NCI-H82 treated with DMSO at 0.1 percent for 48 hours (cell line): ENCODE measurements at regions not wholly inside any gene's neighbourhood (a gene's known extent, or its start where the extent isn't known, plus 50 kb on each side); places are given as distances from the start of the nearest gene placed in this dataset.
"Not testable (repeated sequence)": the region's sequence is repeated elsewhere in the genome, so short reads cannot be mapped to it uniquely, and the experiment has no call there.

Experiments used
- DNase-seq: peaks from one replicate; lab custom pipeline; 2025; ENCODE audit not compliant: unreplicated experiment; lab: John Stamatoyannopoulos, UW

- no peak for DNase-seq
These were observed 150.1 kb upstream of the PDE7B start for GRCh38 chr6:135701426-135701825.

- DNase-seq: no peak
These were observed 148.5 kb upstream of the PDE7B start for GRCh38 chr6:135703007-135703406.

GRCh38 chr6:135703621-135704020, 147.9 kb upstream of the PDE7B start:
- no peak for DNase-seq

GRCh38 chr6:135707426-135707825, 144.1 kb upstream of the PDE7B start:
- DNase-seq: no peak

- DNase-seq: no peak
These were observed 141.5 kb upstream of the PDE7B start for GRCh38 chr6:135710042-135710441.

GRCh38 chr6:135722190-135722589, 129.3 kb upstream of the PDE7B start:
- DNase-seq: no peak

- DNase-seq: no peak
These were observed 128.8 kb upstream of the PDE7B start for GRCh38 chr6:135722679-135723078.

GRCh38 chr6:135728589-135728988, 122.9 kb upstream of the PDE7B start:
- no peak for DNase-seq

GRCh38 chr6:135731116-135731515, 120.4 kb upstream of the PDE7B start:
- DNase-seq: no peak

- not testable (repeated sequence) for DNase-seq
These were observed 115.2 kb upstream of the PDE7B start for GRCh38 chr6:135736351-135736750.

- no peak for DNase-seq
These were observed 112.9 kb upstream of the PDE7B start for GRCh38 chr6:135738636-135739035.

GRCh38 chr6:135739288-135739687, 112.2 kb upstream of the PDE7B start:
- DNase-seq: no peak

- DNase-seq: no peak
These were observed 110.9 kb upstream of the PDE7B start for GRCh38 chr6:135740580-135740979.

- no peak for DNase-seq
These were observed 108.0 kb upstream of the PDE7B start for GRCh38 chr6:135743476-135743875.

- DNase-seq: no peak
These were observed 103.3 kb upstream of the PDE7B start for GRCh38 chr6:135748189-135748588.

GRCh38 chr6:135750081-135750480, 101.4 kb upstream of the PDE7B start:
- DNase-seq: no peak

GRCh38 chr6:135753196-135753595, 98.3 kb upstream of the PDE7B start:
- no peak for DNase-seq

- no peak for DNase-seq
These were observed 91.7 kb upstream of the PDE7B start for GRCh38 chr6:135759831-135760230.

- DNase-seq: no peak
These were observed 77.5 kb upstream of the PDE7B start for GRCh38 chr6:135774006-135774405.

- no peak for DNase-seq
These were observed 72.3 kb upstream of the PDE7B start for GRCh38 chr6:135779213-135779612.

- no peak for DNase-seq
These were observed 71.2 kb upstream of the PDE7B start for GRCh38 chr6:135780326-135780725.

GRCh38 chr6:135782546-135782945, 69.0 kb upstream of the PDE7B start:
- DNase-seq: no peak

GRCh38 chr6:135784507-135784906, 67.0 kb upstream of the PDE7B start:
- DNase-seq: no peak
